Spleen (tissue), 11 donors: ENCODE measurements at regions not wholly inside any gene's neighbourhood (a gene's known extent, or its start where the extent isn't known, plus 50 kb on each side); places are given as distances from the start of the nearest gene placed in this dataset.

ENCODE experiments used
- DNase-seq: peaks from one replicate; pipeline ENCODE4 v3.0.0-alpha.2; 2020
- H3K27ac ChIP-seq, 8 donors: fragments of 200-600 bp; sonication (generic) in 7 of 8; 1 replicate in 4 of 8; 2 replicates in 4 of 8; pipeline versions ENCODE4 v1.5.0 to v1.8.0; 2016 to 2021; ENCODE audit warnings: inconsistent platforms in 4 of 8, mild to moderate bottlenecking in 4 of 8, moderate library complexity in 1 of 8
- H3K27me3 ChIP-seq, 7 donors: fragments of 200-600 bp; sonication (generic) in 6 of 7; replicated peaks in 1 of 7; 1 replicate in 4 of 7; 2 replicates in 3 of 7; pipeline versions ENCODE4 v1.5.0 to v1.8.0; 2016 to 2021; ENCODE audit warnings: inconsistent platforms in 3 of 7, mild to moderate bottlenecking in 1 of 7
- H3K36me3 ChIP-seq, 6 donors: fragments of 200-600 bp; sonication (generic) in 5 of 6; 1 replicate in 4 of 6; 2 replicates in 2 of 6; pipeline versions ENCODE4 v1.5.0 to v1.8.0; 2016 to 2021; ENCODE audit warnings: inconsistent platforms in 2 of 6
- H3K4me1 ChIP-seq, 6 donors: fragments of 200-600 bp; sonication (generic) in 5 of 6; 1 replicate in 3 of 6; 2 replicates in 3 of 6; pipeline versions ENCODE4 v1.5.0 to v1.8.0; 2016 to 2021; ENCODE audit warnings: inconsistent platforms in 3 of 6
- H3K4me3 ChIP-seq, 8 donors: fragments of 200-600 bp; sonication (generic) in 7 of 8; 1 replicate in 4 of 8; 2 replicates in 4 of 8; pipeline versions ENCODE4 v1.5.0 to v1.8.0; 2016 to 2021; ENCODE audit warnings: inconsistent platforms in 4 of 8, mild to moderate bottlenecking in 4 of 8, moderate library complexity in 2 of 8
- H3K9me3 ChIP-seq, 8 donors: fragments of 200-600 bp; sonication (generic) in 7 of 8; 1 replicate in 4 of 8; 2 replicates in 4 of 8; pipeline versions ENCODE4 v1.5.0 to v1.8.0; 2016 to 2021; ENCODE audit warnings: inconsistent platforms in 4 of 8
- POLR2A ChIP-seq, 3 donors: fragments of 450-650 bp; IDR thresholded peaks; one replicate each; pipeline ENCODE4 v1.5.1; 2017; ENCODE audit warnings: antibody characterized with exemption in 3 of 3, mild to moderate bottlenecking in 1 of 3
- POLR2AphosphoS5 ChIP-seq, 3 donors: sonication (generic); formaldehyde crosslinking; IDR thresholded peaks; one replicate each; pipeline ENCODE4 v1.5.1; 2017; ENCODE audit warnings: antibody characterized with exemption in 3 of 3
- WGBS, 5 donors: extraction: QIAGEN DNeasy Blood & Tissue Kit in 3 of 5; methylation state at CpG; one replicate each; pipeline versions ENCODE4 v1.1.5 to v1.1.7; 2013 to 2018; 5-methylcytosine and 5-hydroxymethylcytosine counted together
- intact Hi-C: fragments of 100-400 bp; cut with DNase I; formaldehyde crosslinking; loops from one replicate; pipeline ENCODE4 v1.15.0; 2023; ENCODE audit warnings: low total_unique reads
- TF ChIP-seq, protein P1 (sequence below), 11 experiments: fragments of 200-600 bp in 7 of 11; fragments of 450-650 bp in 4 of 11; sonication (generic) in 4 of 11; IDR thresholded peaks in 8 of 11; conservative IDR thresholded peaks in 3 of 11; 1 replicate in 7 of 11; 2 replicates in 4 of 11; pipeline versions ENCODE4 v1.4.0 to v1.8.0; 2016 to 2021; ENCODE audit warnings: antibody characterized with exemption in 11 of 11, inconsistent platforms in 4 of 11, mild to moderate bottlenecking in 1 of 11
- donor health status: healthy with polysubstance abuse.
- donor health status: DM: no; HTN: no; CAD: no; lungs with moderate emphysema.
- donor health status: DM: no; HTN: no; CAD: no.
- donor health status: Bipolar disorder and iron deficiency.
- donor health status: healthy.
- donor health status: DM: no; HTN: no; CAD: no.
- donor health status: DM: yes; HTN: yes; CAD: no.

GRCh38 chr2:43162511-43162776, 64.0 kb downstream of the ZFP36L2 start:
- intact Hi-C loops, result no loop called here

DNA sequence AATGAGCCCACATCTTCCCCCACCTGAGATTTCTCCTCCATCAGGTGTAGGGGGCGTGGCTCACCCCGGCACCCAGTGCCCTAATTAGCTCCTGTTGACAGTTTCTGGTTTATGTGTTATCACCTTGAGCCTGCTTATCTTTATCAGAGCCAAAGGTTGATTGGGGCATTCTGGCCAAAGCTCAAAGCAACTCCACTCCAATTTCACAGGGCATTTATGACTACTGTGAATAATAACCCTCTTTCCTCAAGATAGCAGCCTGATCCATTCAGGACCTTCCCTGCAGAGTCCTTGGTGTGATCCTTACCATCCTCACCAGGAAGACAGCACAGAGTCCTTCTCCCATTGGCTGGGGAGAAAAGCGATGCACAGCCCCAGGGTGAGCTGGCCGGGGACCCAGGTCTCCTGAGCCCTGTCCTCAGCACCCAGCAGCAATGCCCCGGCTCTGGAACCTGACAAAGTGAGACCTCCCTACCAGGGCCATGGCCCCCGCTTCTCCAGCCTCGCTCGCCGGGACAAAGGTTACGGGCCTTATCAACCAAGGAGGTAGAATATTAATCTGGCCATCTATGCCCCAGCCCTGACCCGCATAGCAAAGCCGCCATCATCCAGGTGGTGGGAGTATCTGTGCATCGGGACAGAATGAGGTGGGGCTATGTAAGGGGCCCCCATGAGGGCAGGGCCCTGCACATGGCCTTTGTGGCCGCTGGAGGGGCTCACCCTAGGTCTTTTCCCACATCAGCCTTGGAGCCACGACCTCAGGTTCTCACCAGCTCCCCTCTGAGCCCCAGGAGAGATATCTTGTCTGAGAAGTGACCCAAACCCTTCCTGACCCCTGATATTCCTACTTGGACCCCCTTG, 64.5 kb downstream of the ZFP36L2 start:
- DNase-seq, result no peak
- H3K4me1 ChIP-seq, result peaks cover 24 to 85% (median 38%) of the 10 kb centered on the region in 6 donors
- WGBS, 5 donors, result 92 to 96% (median 92%) methylated on average over 11 to 15 of the region's 15 CpGs
- H3K27me3 ChIP-seq, result no peaks in the 10 kb centered on the region
- H3K36me3 ChIP-seq, result no peaks in the 10 kb centered on the region
- TF ChIP-seq POLR2A (IDR thresholded peaks at IDR 0.05), result no peak
- TF ChIP-seq, protein P1, sequence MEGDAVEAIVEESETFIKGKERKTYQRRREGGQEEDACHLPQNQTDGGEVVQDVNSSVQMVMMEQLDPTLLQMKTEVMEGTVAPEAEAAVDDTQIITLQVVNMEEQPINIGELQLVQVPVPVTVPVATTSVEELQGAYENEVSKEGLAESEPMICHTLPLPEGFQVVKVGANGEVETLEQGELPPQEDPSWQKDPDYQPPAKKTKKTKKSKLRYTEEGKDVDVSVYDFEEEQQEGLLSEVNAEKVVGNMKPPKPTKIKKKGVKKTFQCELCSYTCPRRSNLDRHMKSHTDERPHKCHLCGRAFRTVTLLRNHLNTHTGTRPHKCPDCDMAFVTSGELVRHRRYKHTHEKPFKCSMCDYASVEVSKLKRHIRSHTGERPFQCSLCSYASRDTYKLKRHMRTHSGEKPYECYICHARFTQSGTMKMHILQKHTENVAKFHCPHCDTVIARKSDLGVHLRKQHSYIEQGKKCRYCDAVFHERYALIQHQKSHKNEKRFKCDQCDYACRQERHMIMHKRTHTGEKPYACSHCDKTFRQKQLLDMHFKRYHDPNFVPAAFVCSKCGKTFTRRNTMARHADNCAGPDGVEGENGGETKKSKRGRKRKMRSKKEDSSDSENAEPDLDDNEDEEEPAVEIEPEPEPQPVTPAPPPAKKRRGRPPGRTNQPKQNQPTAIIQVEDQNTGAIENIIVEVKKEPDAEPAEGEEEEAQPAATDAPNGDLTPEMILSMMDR (IDR thresholded peaks at IDR 0.05 in 8 of 11, conservative IDR thresholded peaks at IDR 0.05 in 3 of 11), result no peak
- TF ChIP-seq POLR2AphosphoS5 (IDR thresholded peaks at IDR 0.05), result no peak
- no peaks in the 10 kb centered on the region for H3K9me3 ChIP-seq
- no peak overlapping the region for H3K4me3 ChIP-seq
- intact Hi-C loops, result no loop called here
- H3K27ac ChIP-seq, result peak overlapping the region in 5 of 8 donors; percentile 18 to 94 (median 90)

More at GRCh38 chr2:43162511-43162776, 64.0 kb downstream of the ZFP36L2 start:
- 95 to 100% (median 96%) methylated on average over 4 of the region's 4 CpGs for WGBS, 5 donors
- Histone ChIP-seq H3K36me3 (no peaks in the 10 kb centered on the region), H3K27ac (peak overlapping the region in 3 of 8 donors; percentile 90 to 94 (median 94)), H3K27me3 (no peaks in the 10 kb centered on the region), H3K4me3 (no peak overlapping the region), H3K9me3 (no peaks in the 10 kb centered on the region), H3K4me1 (peaks cover 24 to 84% (median 34%) of the 10 kb centered on the region in 6 donors)
- TF ChIP-seq POLR2AphosphoS5 (IDR thresholded peaks at IDR 0.05), result no peak
- no peak for TF ChIP-seq POLR2A (IDR thresholded peaks at IDR 0.05)
- DNase-seq, result no peak

GRCh38 chr2:43160778-43161177, 65.6 kb downstream of the ZFP36L2 start:
- no peaks in the 10 kb centered on the region for H3K36me3 ChIP-seq
- intact Hi-C loops, result no loop called here
- H3K4me3 ChIP-seq, result no peak overlapping the region
- no peaks in the 10 kb centered on the region for H3K27me3 ChIP-seq
- no peak for TF ChIP-seq POLR2AphosphoS5 (IDR thresholded peaks at IDR 0.05)
- no peak for TF ChIP-seq POLR2A (IDR thresholded peaks at IDR 0.05)
- TF ChIP-seq, protein P1 (IDR thresholded peaks at IDR 0.05 in 8 of 11, conservative IDR thresholded peaks at IDR 0.05 in 3 of 11), result no peak
- H3K9me3 ChIP-seq, result no peaks in the 10 kb centered on the region
- peak overlapping the region in 4 of 8 donors; percentile 90 to 94 (median 92) for H3K27ac ChIP-seq
- DNase-seq, result no peak
- WGBS, 5 donors, result 84 to 92% (median 89%) methylated on average over 5 of the region's 5 CpGs
- H3K4me1 ChIP-seq, result peaks cover 24 to 89% (median 40%) of the 10 kb centered on the region in 6 donors

- Histone ChIP-seq H3K27ac (peak overlapping the region; percentile 53 to 94 (median 90)), H3K9me3 (no peaks in the 10 kb centered on the region), H3K36me3 (no peaks in the 10 kb centered on the region), H3K4me3 (peak overlapping the region in 1 of 8 donors; percentile 31), H3K4me1 (peaks cover 24 to 83% (median 40%) of the 10 kb centered on the region in 6 donors), H3K27me3 (no peaks in the 10 kb centered on the region)
- TF ChIP-seq POLR2A (IDR thresholded peaks at IDR 0.05) (no peak), POLR2AphosphoS5 (IDR thresholded peaks at IDR 0.05) (no peak)
- TF ChIP-seq, protein P1 (IDR thresholded peaks at IDR 0.05 in 8 of 11, conservative IDR thresholded peaks at IDR 0.05 in 3 of 11), result no peak
- DNase-seq, result no peak
- WGBS, 5 donors, result 68 to 81% (median 72%) methylated on average over 7 of the region's 7 CpGs
- intact Hi-C loops, result no loop called here
These were observed 66.6 kb downstream of the ZFP36L2 start for GRCh38 chr2:43159797-43160196.
